ENCODE measurements at regions not wholly inside any gene's neighbourhood (a gene's known extent, or its start where the extent isn't known, plus 50 kb on each side); places are given as distances from the start of the nearest gene placed in this dataset.

DNA sequence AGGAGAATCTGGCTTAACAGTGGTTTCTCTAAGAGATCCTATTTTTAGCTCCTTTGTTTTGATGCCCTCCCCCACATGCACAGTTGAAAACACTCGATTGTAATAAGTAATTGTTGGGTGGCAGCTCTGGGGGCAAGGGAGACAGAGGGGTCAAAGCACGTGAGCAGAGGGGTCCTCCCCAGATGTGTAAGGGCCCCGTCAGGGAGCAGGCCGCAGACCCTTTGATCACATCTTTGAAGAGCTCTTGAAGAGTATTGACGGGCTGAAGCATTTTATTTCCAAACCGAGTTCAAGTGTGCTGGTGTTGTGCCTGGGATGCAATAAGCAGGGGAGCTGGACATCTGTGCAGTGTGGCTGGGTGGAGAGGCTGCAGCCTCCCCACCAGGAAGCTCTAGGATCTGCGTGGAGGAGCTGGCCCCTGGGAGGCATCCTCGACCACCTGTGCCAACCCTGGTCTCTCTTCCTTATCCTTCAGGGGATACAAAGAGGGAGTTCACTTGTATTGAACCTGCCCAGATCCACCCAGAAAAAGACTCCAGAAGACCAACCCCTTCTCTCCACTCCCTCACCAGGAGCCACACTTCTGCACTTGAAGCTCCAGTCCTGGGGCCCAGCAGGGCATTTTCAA lies 473.0 kb upstream of the MGMT start:
- Histone ChIP-seq H3K36me3 (ENCODE audit: insufficient read depth, low read length) (no peaks in the 10 kb centered on the region), H3K9me2 (ENCODE audit: low read depth, low read length) (no peaks in the 10 kb centered on the region), H3K4me1 (ENCODE audit: insufficient read depth, low read length, severe bottlenecking) (no peaks in the 10 kb centered on the region), H3K79me2 (ENCODE audit: insufficient read depth, low read length) (no peaks in the 10 kb centered on the region), H3K4me3 (ENCODE audit: low read depth, low read length, poor library complexity, severe bottlenecking) (no peak overlapping the region), H3K4me2 (ENCODE audit: low read length) (no peak overlapping the region), H4K20me1 (ENCODE audit: insufficient read depth, low read length) (no peaks in the 10 kb centered on the region), H3F3A (ENCODE audit: insufficient read depth, low read length) (no peaks in the 10 kb centered on the region), H3K27me3 (ENCODE audit: insufficient read depth, low read length) (no peaks in the 10 kb centered on the region; the same call in 1 of the 2 replicates), H3K9ac (ENCODE audit: low read length) (no peak overlapping the region), H3K9me3 (ENCODE audit: low read length) (no peaks in the 10 kb centered on the region), H3K27ac (ENCODE audit: low read depth, low read length, poor library complexity, severe bottlenecking) (no peak overlapping the region), H2AFZ (ENCODE audit: low read length) (no peak overlapping the region)
- TF ChIP-seq CTCF (IDR thresholded peaks at IDR 0.05; ENCODE audit: low read length) = no peak
- TF ChIP-seq EZH2 (IDR thresholded peaks at IDR 0.05; ENCODE audit: borderline replicate concordance, low read length) = no peak

GRCh38 chr10:128994598-128995143 lies 472.4 kb upstream of the MGMT start:
- H3K27ac ChIP-seq (ENCODE audit: low read depth, low read length, poor library complexity, severe bottlenecking) = no peak overlapping the region
- no peaks in the 10 kb centered on the region for H3K4me1 ChIP-seq (ENCODE audit: insufficient read depth, low read length, severe bottlenecking)
- H4K20me1 ChIP-seq (ENCODE audit: insufficient read depth, low read length) = no peaks in the 10 kb centered on the region
- no peaks in the 10 kb centered on the region for H3K9me2 ChIP-seq (ENCODE audit: low read depth, low read length)
- no peaks in the 10 kb centered on the region for H3K36me3 ChIP-seq (ENCODE audit: insufficient read depth, low read length)
- H3K4me2 ChIP-seq (ENCODE audit: low read length) = no peak overlapping the region
- TF ChIP-seq CTCF (IDR thresholded peaks at IDR 0.05; ENCODE audit: low read length) = no peak
- no peak for TF ChIP-seq EZH2 (IDR thresholded peaks at IDR 0.05; ENCODE audit: borderline replicate concordance, low read length)
- H3K4me3 ChIP-seq (ENCODE audit: low read depth, low read length, poor library complexity, severe bottlenecking) = no peak overlapping the region
- no peaks in the 10 kb centered on the region; the same call in 1 of the 2 replicates for H3K27me3 ChIP-seq (ENCODE audit: insufficient read depth, low read length)
- no peaks in the 10 kb centered on the region for H3K9me3 ChIP-seq (ENCODE audit: low read length)
- no peak overlapping the region for H3K9ac ChIP-seq (ENCODE audit: low read length)
- no peaks in the 10 kb centered on the region for H3K79me2 ChIP-seq (ENCODE audit: insufficient read depth, low read length)
- no peak overlapping the region for H2AFZ ChIP-seq (ENCODE audit: low read length)
- H3F3A ChIP-seq (ENCODE audit: insufficient read depth, low read length) = no peaks in the 10 kb centered on the region

DNA sequence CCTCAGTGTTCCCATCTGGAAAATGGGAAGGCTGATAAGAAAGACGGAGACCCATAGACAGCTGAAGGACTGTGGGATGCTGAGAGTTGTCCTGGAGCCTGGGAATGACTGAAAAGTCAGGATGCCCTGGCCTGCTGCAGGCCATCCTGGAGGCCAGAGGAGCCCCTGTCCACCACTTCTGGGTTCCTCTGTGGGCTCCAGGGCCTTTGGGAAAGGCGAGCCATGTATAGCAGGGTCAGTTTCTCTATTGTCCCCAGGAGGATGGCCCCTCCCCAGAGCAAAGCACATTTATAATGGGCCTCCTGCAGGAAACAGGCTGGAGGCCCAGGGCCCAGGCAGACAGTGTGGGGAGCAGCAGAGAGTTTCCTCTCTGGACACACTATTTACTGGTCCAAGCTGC lies 471.4 kb upstream of the MGMT start:
- H3K36me3 ChIP-seq (ENCODE audit: insufficient read depth, low read length) = no peaks in the 10 kb centered on the region
- H3K4me1 ChIP-seq (ENCODE audit: insufficient read depth, low read length, severe bottlenecking) = no peaks in the 10 kb centered on the region
- H3K27me3 ChIP-seq (ENCODE audit: insufficient read depth, low read length) = no peaks in the 10 kb centered on the region; the same call in 1 of the 2 replicates
- H3K79me2 ChIP-seq (ENCODE audit: insufficient read depth, low read length) = no peaks in the 10 kb centered on the region
- H3K4me2 ChIP-seq (ENCODE audit: low read length) = no peak overlapping the region
- H3K9ac ChIP-seq (ENCODE audit: low read length) = no peak overlapping the region
- H3K27ac ChIP-seq (ENCODE audit: low read depth, low read length, poor library complexity, severe bottlenecking) = no peak overlapping the region
- no peaks in the 10 kb centered on the region for H3K9me2 ChIP-seq (ENCODE audit: low read depth, low read length)
- H4K20me1 ChIP-seq (ENCODE audit: insufficient read depth, low read length) = no peaks in the 10 kb centered on the region
- TF ChIP-seq CTCF (IDR thresholded peaks at IDR 0.05; ENCODE audit: low read length) (no peak), EZH2 (IDR thresholded peaks at IDR 0.05; ENCODE audit: borderline replicate concordance, low read length) (no peak)
- no peak overlapping the region for H3K4me3 ChIP-seq (ENCODE audit: low read depth, low read length, poor library complexity, severe bottlenecking)
- H3F3A ChIP-seq (ENCODE audit: insufficient read depth, low read length) = no peaks in the 10 kb centered on the region
- no peak overlapping the region for H2AFZ ChIP-seq (ENCODE audit: low read length)
- no peaks in the 10 kb centered on the region for H3K9me3 ChIP-seq (ENCODE audit: low read length)
